Bone marrow (tissue), 2 donors: ENCODE measurements at regions not wholly inside any gene's neighbourhood (a gene's known extent, or its start where the extent isn't known, plus 50 kb on each side); places are given as distances from the start of the nearest gene placed in this dataset.

Experiments
- DNase-seq, 2 donors: peaks; one replicate each; lab custom pipeline; 2025; lab: John Stamatoyannopoulos, UW

DNA sequence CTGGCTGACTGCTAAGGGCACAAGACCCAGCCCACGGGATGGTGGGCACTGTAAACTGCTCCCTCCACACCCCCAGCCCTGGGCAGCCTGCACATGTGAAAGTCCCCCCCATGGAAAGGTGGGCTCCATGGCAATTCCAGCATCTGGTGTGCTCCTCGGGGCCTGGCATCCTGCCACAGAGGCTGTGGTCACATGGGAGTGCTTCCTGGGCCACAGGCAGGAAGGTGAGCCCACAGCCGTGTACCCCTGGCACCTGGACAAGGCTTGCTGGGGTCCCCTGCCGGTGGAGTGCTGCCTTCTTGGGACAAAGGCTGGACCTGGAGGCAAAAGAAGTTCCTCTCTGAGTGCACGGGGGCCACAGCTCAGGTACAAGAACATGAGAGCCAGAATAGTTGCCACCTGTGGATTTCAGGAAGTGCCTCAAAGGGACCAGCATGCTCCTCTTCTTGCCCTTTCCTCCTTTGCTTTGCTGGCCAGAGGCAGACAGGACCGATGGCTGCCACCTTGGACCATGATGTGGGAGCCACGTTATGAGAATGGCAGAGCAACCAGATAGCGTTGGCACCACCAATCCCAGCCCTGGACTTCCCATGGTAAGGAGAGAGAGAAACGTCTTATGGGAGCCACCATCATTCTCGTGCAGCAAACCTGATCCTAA, 120.2 kb upstream of the MLN start:
- DNase-seq = no peak

- DNase-seq = no peak
Measured at GRCh38 chr6:33921745-33922144, 117.9 kb upstream of the MLN start.

GRCh38 chr6:33918175-33918695, 114.4 kb upstream of the MLN start:
- DNase-seq = no peak

- DNase-seq = no peak
Measured at GRCh38 chr6:33915134-33915533, 111.3 kb upstream of the MLN start.

DNA sequence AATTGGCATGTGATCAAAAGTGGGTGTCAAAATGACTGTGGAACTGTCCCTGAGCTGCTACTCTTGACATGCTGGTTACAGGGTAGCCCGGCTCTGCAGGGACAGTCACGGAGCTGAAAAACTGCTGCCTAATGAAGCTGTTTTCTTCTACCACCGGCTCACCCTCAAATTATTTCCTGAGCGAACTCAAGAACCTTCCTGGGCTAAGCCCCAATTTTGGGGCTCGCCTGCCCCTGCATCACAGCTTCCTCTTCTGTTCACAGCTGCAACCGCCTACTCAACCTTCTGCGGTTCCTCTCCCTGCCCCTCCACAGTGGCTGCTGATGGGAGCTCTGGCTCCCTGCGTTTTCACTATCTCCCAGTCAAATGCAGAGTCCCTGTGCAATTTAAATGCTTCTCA, 110.8 kb upstream of the MLN start:
- peak in 1 of 2 donors; percentile 94 for DNase-seq

GRCh38 chr6:33912195-33912594, 108.4 kb upstream of the MLN start:
- no peak for DNase-seq

DNA sequence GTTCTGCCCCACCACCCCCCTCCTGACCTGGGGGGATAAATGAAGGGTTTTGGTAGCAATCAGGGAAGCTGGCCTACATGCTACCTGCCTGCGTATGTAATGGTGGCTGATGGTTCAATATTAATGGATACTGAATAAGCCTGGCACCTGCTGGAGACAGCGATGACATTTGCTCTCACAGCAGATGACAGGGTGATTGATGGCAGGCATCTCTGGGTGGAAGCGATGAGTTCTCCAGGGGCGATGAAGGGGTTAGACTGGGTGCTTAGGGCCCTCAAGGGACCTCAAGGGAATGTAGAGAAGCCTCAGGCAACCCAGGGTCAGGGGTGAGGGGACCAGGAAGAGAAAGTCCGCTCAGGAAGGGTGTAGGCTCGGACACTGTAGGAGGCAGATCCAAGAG, 107.7 kb upstream of the MLN start:
- no peak for DNase-seq

- DNase-seq = no peak
Measured at GRCh38 chr6:33910594-33910993, 106.8 kb upstream of the MLN start.

DNA sequence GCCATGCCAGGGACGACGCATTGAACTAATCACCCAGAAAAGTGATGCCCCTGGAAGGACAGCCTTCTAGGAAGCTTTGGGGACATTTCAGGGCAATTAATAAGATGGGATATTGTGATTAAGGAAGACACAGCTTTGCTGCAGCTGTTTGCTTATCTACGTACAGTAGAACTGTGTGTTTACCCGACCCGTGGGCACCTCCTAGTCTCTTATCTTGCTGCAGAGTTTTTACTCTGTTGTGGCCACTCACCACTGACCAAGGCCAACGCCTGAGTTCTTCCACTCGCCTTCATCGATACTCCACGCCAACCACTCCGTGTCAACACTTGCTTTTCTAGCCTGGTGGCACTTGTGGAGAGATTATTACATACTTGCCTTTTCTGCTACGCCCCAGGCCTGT, 105.9 kb upstream of the MLN start:
- no peak for DNase-seq

DNA sequence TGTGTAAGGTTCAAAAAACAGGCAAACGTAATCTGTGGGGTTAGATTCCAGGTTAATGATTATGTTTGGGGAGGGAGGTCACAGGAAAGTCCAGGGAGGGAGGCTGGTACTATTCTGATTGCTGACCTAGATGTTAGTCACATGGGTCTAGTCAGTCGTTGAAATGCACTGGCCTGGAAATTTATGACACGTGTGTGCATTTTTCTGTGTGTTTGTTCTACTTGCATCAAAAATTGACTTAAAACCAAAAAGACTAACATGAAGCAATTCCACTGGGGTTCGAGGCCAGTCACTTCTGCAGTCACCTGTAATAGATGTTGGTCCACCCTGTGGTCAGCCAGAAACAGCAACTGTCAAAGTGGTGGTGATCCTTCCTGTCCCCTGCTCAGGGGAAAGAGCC, 104.2 kb upstream of the MLN start:
- DNase-seq = no peak

GRCh38 chr6:33907227-33907626, 103.4 kb upstream of the MLN start:
- DNase-seq = no peak

DNA sequence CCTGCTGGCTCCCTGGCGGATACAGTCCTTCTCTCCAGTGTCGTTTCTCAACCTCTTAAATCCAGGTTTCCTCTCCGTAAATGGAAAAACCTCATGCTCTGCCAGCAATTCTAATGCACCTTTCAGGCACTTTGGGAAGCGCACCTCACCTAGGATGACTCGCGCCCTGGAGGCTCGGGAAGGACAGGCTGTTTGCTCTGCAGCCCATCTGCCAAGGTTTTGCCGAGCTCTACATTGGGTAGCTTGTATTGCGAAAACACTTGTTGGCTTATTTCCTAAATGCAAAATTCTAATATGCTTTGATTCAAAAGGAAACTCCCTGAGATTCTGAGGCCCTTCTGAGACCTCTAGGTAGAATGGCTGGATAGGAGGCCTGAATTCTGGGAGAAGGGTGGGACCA, 102.6 kb upstream of the MLN start:
- no peak for DNase-seq

DNA sequence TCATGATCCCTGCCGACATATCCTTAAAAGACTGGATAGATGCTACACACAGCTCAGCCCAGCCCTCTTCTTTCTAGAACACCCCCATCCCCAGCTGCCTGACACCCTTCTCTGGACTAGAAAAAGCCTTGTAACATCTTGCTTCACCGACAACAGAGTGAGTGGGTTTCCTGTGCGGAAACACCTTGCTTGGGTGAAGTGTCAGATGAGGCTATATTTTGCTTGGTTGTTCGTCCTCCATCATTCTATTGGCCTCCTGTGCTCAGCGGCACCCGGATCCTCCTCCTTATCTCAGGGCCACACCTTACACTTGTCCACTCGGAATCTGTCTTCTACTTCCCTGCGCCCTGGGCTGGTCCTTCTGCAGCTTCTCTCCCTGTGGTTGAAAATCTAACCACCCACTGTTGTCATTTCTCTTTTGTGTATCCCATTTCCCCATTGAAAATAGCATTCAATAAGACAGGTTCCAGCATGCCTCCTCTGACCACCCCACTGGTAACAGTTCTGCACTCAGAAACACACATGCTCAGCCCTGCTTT, 101.3 kb upstream of the MLN start:
- DNase-seq = peak in 1 of 2 donors; percentile 97

DNA sequence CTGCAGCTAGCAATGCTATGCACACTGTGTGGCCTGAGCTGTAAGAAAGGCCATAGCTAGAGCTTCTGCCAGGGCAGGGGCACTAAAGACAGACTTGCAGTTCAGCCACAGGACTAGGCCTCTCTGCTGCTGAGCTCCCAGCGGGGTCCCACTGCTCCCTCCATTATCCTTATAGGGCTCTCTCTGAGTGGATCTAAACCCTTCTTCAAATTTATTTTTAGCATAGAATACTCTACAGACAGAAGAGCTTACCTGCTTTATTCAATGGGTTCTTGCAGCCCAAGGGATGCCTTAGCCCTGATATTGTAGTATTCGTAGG, 100.9 kb upstream of the MLN start:
- DNase-seq = no peak

DNA sequence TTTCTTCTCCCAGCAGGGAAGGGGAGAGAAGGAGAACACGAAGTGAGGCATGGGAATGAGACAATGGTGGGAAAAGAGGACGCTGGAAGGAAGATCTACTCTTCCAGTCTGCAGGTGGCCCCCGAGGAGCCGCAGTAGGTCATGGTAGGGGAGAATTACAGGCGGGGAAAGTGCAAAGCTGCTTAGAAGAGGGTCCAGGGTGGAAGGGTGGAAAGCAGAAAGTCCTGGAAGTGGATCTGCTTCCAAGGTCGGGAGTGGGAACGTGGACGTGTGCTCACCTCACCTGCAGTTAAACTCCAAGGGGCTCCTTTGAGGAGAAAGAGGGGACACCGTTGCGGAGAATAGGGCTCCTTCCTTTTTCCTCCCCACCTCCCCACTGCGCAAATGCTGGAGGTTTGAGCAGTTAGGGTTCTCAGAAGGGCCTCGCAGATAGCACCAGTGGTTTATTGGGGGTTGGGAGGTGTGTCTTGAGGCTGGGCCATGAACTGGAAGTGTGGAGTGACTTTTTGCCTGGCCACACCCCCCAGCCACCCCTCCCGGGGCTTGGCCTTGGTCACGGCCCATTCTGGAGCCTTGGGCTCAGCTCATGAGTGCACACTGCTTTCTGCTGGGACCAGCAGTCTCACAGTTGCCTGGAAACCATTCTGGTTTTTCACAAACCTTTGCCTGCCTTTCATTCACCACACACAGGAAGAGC, 100.4 kb upstream of the MLN start:
- DNase-seq = peak in 1 of 2 donors; percentile 77

DNA sequence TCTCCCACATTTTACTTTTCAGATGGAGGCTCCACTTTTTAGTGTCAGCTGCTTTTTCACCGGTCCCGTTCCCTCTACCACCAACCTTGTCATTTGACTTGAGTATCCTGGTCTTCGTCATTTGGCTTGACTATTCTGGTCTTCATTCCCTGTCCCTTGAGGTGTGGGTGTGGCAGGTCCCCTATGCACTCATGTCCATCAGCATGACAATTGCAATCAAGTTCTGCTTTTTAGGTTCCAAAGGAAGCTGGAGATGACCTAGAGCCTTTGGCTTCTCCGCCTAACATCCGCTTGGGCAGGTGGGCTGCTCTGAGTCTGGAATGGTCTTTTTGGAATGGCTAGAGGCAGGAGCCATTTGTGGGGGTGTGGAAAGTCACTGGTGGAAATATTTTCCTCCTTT, 99.8 kb upstream of the MLN start:
- DNase-seq = no peak

DNA sequence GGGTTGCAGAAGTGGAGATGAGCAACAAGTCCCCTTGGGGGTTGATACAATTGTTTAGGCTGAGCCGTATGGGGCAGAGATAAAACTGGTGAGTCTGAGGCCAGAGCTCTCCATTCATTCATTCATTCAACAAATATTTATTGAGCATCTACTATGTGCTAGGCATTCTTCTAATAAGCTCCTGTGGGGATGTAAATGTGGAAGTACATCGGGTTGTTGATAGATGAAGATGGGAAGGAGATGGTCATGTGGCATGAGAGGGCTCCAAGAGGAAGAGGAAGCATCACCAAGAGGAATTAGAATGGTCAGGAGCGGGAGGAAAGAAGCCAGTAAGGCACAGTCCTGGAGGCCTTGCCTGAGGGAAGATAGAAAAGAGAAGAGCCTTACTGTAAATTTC, 98.7 kb upstream of the MLN start:
- no peak for DNase-seq

DNA sequence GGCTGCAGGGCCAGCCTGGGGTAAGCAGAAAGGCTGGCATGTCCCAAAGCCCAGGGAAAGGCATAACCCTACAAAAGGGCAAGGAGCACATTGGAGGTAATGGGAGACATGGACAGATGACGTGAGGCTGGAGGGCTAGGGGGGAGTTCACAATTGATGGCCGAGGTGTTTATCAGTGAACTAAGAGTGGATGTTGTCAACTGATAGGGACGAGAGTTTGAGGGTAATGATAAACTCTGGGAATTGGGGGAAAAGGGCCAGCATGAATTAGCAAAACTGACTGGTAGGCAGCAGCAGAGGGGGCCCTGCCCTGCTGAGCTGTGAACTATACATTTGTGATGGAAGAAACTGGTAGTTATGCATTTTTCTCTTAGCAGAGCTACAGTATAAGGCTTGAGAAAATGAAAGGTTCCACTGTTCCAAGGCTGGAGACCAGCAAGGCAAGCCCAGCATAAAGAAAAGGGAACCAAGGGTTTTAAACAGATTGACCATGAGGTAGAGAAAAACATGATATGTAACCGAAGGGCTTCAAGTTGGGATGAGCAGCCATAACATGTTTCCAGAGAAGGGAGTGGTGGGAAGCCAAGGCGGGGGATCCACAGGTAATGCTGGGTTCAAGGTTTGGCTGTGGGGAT, 98.1 kb upstream of the MLN start:
- no peak for DNase-seq

DNA sequence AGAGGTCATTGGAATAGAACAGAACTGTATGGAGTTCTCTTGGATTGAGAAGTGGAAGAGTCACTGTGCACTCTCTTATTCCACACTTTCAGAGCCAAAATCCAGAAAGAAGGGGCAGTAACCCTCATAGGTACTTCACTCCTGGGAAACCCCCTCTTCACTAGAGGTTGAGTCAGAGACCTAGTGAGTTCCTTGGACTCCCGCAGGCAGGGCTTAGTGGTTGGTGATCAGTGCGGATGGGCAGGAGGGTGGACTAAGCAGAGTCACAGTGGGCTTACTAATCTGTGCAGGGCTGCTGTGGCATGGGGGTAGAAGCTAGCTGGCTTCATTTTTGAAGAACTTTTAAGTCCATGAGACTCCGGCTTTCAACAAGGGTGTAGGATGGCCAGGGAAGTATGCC, 95.0 kb upstream of the MLN start:
- no peak for DNase-seq

GRCh38 chr6:33897189-33897780, 93.5 kb upstream of the MLN start:
- no peak for DNase-seq

GRCh38 chr6:33896391-33897188, 92.8 kb upstream of the MLN start:
- no peak for DNase-seq

GRCh38 chr6:33895988-33896387, 92.2 kb upstream of the MLN start:
- no peak for DNase-seq
